B cell (primary cell): ENCODE measurements at regions not wholly inside any gene's neighbourhood (a gene's known extent, or its start where the extent isn't known, plus 50 kb on each side); places are given as distances from the start of the nearest gene placed in this dataset.

Source experiments
- ATAC-seq: fragments of 200-7000 bp; cut with Tn5 transposase; one replicate; pipeline ENCODE4 v1.10.0; 2021; ENCODE audit warnings: low read depth, mild to moderate bottlenecking, moderate number of reproducible peaks, moderate library complexity
- CTCF ChIA-PET: fragments of 350-600 bp; sonication (Branson Sonifier 250); formaldehyde crosslinking; loops from one replicate; lab custom pipeline; 2021; ENCODE audit warnings: antibody characterized with exemption, inconsistent platforms; lab: Charles Lee
- POLR2A ChIA-PET: fragments of 350-600 bp; sonication (Branson Sonifier 250); formaldehyde crosslinking; loops from one replicate; lab custom pipeline; 2021; ENCODE audit warnings: antibody characterized with exemption; lab: Charles Lee
- DNase-seq: peaks from one replicate; pipeline ENCODE4 v3.0.0; 2013
- H2AFZ ChIP-seq: 2 replicates; pipeline ENCODE4 v1.6.1; 2012; ENCODE audit warnings: mild to moderate bottlenecking, low read depth, low read length; ENCODE audit not compliant: insufficient read depth, poor library complexity, severe bottlenecking
- H3K27ac ChIP-seq, 2 donors: 1 replicate in 1 of 2; 2 replicates in 1 of 2; pipeline ENCODE4 v1.5.1; 2012 to 2013; ENCODE audit warnings: low read length in 2 of 2, mild to moderate bottlenecking in 2 of 2, moderate library complexity in 1 of 2
- H3K27me3 ChIP-seq, 4 experiments: fragments of 200-600 bp in 1 of 4; sonication (generic) in 1 of 4; replicated peaks in 1 of 4; 1 replicate in 2 of 4; 2 replicates in 2 of 4; pipeline versions ENCODE4 v1.6.1 to v1.7.0; 2013 to 2016; ENCODE audit warnings: low read length in 3 of 4, mild to moderate bottlenecking in 2 of 4, mixed read lengths in 1 of 4, moderate library complexity in 1 of 4; ENCODE audit not compliant: insufficient read depth in 4 of 4, control insufficient read depth in 3 of 4; ENCODE audit errors: control extremely low read depth in 1 of 4
- H3K36me3 ChIP-seq, 2 experiments: replicated peaks in 1 of 2; 1 replicate in 1 of 2; 2 replicates in 1 of 2; pipeline versions ENCODE4 v1.6.1 to v1.7.1; 2013; ENCODE audit warnings: low read length in 1 of 2; ENCODE audit not compliant: insufficient read depth in 2 of 2, control insufficient read depth in 1 of 2; ENCODE audit errors: control extremely low read depth in 1 of 2, extremely low read depth in 1 of 2
- H3K4me1 ChIP-seq, 2 donors: fragments of 200-600 bp in 1 of 2; sonication (generic) in 1 of 2; 1 replicate in 1 of 2; 2 replicates in 1 of 2; pipeline versions ENCODE4 v1.5.1 to v1.6.1; 2013 to 2017; ENCODE audit warnings: low read length in 2 of 2; ENCODE audit not compliant: control insufficient read depth in 2 of 2, insufficient read depth in 2 of 2
- H3K4me2 ChIP-seq: replicated peaks from 2 replicates; pipeline ENCODE3; 2012; ENCODE audit warnings: mild to moderate bottlenecking, low read depth, low read length; ENCODE audit not compliant: poor library complexity, severe bottlenecking
- H3K4me3 ChIP-seq, 5 experiments: fragments of 200-600 bp in 1 of 5; sonication (generic) in 1 of 5; 1 replicate in 3 of 5; 2 replicates in 2 of 5; pipeline versions ENCODE4 v1.5.1 to v1.7.0; 2011 to 2016; ENCODE audit warnings: low read length in 4 of 5, mild to moderate bottlenecking in 4 of 5, low read depth in 2 of 5, control low read depth in 1 of 5, moderate library complexity in 1 of 5; ENCODE audit not compliant: insufficient read depth in 1 of 5; ENCODE audit errors: control extremely low read depth in 1 of 5, extremely low read depth in 1 of 5
- H3K79me2 ChIP-seq: fragments of 200-600 bp; sonication (generic); one replicate; pipeline ENCODE4 v1.6.0; 2016; ENCODE audit warnings: low read length; ENCODE audit not compliant: control insufficient read depth, insufficient read depth
- H3K9ac ChIP-seq: fragments of 200-600 bp; sonication (generic); 2 replicates; pipeline ENCODE4 v1.6.1; 2017; ENCODE audit warnings: mild to moderate bottlenecking, low read length, moderate library complexity
- H3K9me3 ChIP-seq, 3 donors: one replicate each; pipeline versions ENCODE4 v1.6.1 to v1.7.1; 2013; ENCODE audit warnings: low read length in 2 of 3; ENCODE audit not compliant: control insufficient read depth in 2 of 3, insufficient read depth in 1 of 3; ENCODE audit errors: control extremely low read depth in 1 of 3
- H4K20me1 ChIP-seq: 2 replicates; pipeline ENCODE4 v1.6.0; 2012; ENCODE audit warnings: mild to moderate bottlenecking, low read length; ENCODE audit not compliant: insufficient read depth, control insufficient read depth, poor library complexity, severe bottlenecking
- H3K27ac Mint-ChIP-seq: one replicate; pipeline ENCODE4 v1.8.0; 2021; ENCODE audit warnings: mixed read lengths
- H3K27me3 Mint-ChIP-seq: one replicate; pipeline ENCODE4 v1.8.0; 2021; ENCODE audit warnings: mixed read lengths
- H3K4me1 Mint-ChIP-seq: one replicate; pipeline ENCODE4 v1.8.0; 2021; ENCODE audit warnings: mixed read lengths
- H3K4me3 Mint-ChIP-seq: one replicate; pipeline ENCODE4 v1.8.0; 2021; ENCODE audit warnings: mixed read lengths
- H3K9me3 Mint-ChIP-seq: one replicate; pipeline ENCODE4 v1.8.0; 2022; ENCODE audit warnings: mixed read lengths; ENCODE audit not compliant: insufficient read depth
- EZH2 ChIP-seq: IDR thresholded peaks from 2 replicates; pipeline ENCODE4 v1.6.1; 2012; ENCODE audit warnings: borderline replicate concordance, low read depth, mild to moderate bottlenecking, moderate library complexity, low read length; ENCODE audit not compliant: insufficient read depth, poor library complexity, severe bottlenecking
- WGBS: methylation state at CpG from one replicate; pipeline ENCODE4 v1.1.5; 2013; ENCODE audit warnings: missing lambda C conversion rate; ENCODE audit not compliant: insufficient coverage; 5-methylcytosine and 5-hydroxymethylcytosine counted together
- intact Hi-C: fragments of 100-400 bp; cut with micrococcal nuclease; formaldehyde crosslinking; loops from one replicate; pipeline ENCODE4 v1.10.0; 2022
- TF ChIP-seq, protein P1 (sequence below): fragments of 200-600 bp; IDR thresholded peaks from one replicate; pipeline ENCODE4 v1.8.0; 2022; ENCODE audit warnings: antibody characterized with exemption, mild to moderate bottlenecking

DNA sequence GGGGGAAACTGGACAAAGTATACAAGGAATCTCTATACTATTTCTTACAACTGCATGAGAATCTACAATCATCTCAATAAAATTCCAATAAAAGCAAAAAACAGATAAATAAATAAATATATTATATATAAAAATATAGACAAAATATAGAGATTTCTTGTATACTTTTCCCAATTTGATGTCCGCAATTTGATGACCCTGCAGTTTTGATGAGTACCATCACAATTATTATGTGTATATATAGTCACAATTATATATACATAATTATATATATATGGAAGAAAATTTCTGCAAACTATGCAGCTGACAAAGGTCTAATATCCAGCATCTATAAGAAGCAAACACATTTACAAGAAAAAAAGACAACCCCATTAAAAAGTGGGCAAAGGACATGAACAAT, 169.2 kb upstream of the ATXN1 start:
- Histone ChIP-seq H3K4me1 (no peaks in the 10 kb centered on the region), H3K9me3 (no peaks in the 10 kb centered on the region), H3K9ac (no peak overlapping the region), H3K27ac (no peak overlapping the region), H3K36me3 (no peaks in the 10 kb centered on the region), H3K79me2 (no peaks in the 10 kb centered on the region), H2AFZ (no peak overlapping the region), H3K4me2 (no peak overlapping the region), H4K20me1 (no peaks in the 10 kb centered on the region), H3K4me3 (no peak overlapping the region), H3K27me3 (no peaks in the 10 kb centered on the region)
- no peak for DNase-seq
- POLR2A ChIA-PET: no interaction called here
- peaks cover 8% of the 10 kb centered on the region for H3K9me3 Mint-ChIP-seq
- no peak for TF ChIP-seq EZH2
- TF ChIP-seq, protein P1, sequence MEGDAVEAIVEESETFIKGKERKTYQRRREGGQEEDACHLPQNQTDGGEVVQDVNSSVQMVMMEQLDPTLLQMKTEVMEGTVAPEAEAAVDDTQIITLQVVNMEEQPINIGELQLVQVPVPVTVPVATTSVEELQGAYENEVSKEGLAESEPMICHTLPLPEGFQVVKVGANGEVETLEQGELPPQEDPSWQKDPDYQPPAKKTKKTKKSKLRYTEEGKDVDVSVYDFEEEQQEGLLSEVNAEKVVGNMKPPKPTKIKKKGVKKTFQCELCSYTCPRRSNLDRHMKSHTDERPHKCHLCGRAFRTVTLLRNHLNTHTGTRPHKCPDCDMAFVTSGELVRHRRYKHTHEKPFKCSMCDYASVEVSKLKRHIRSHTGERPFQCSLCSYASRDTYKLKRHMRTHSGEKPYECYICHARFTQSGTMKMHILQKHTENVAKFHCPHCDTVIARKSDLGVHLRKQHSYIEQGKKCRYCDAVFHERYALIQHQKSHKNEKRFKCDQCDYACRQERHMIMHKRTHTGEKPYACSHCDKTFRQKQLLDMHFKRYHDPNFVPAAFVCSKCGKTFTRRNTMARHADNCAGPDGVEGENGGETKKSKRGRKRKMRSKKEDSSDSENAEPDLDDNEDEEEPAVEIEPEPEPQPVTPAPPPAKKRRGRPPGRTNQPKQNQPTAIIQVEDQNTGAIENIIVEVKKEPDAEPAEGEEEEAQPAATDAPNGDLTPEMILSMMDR: no peak
- ATAC-seq: no peak
- CTCF ChIA-PET: interaction anchor here (0.7 kb wide), 1 partner anchor 38 kb away, joined by 3 read pairs; no protein-coding TSS in a partner anchor
- H3K27ac Mint-ChIP-seq: no peak overlapping the region
- H3K4me3 Mint-ChIP-seq: no peak overlapping the region
- intact Hi-C loops: no loop called here
- no CpG with 5 or more reads among the region's 1 CpG for WGBS
- peaks cover 13% of the 10 kb centered on the region for H3K27me3 Mint-ChIP-seq
- no peaks in the 10 kb centered on the region for H3K4me1 Mint-ChIP-seq

DNA sequence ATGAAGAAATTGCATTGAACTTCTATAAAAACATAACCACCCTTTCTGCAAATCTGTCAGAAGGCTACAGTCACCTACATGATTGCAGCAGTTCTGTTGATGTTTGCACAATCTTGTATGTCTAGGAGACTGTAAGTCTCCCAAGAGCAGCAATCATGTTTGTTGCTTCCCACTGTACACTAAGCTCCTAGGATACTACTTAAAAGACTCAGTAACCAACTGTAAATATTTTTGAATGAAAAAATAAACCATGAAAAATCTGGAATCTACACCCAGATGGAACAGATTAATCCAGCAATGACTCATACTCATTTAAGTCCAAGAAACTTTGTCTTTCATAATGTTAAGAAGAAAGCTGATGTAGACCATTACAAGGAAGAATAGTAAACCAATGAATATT, 168.5 kb upstream of the ATXN1 start:
- H3K4me2 ChIP-seq: no peak overlapping the region
- H3K27ac Mint-ChIP-seq: no peak overlapping the region
- H3K27me3 ChIP-seq: no peaks in the 10 kb centered on the region
- no peaks in the 10 kb centered on the region for H3K36me3 ChIP-seq
- H3K4me1 ChIP-seq: no peaks in the 10 kb centered on the region
- DNase-seq (no peak), ATAC-seq (no peak)
- no peaks in the 10 kb centered on the region for H4K20me1 ChIP-seq
- ChIA-PET POLR2A (no interaction called here), CTCF (no interaction called here)
- H3K27ac ChIP-seq: no peak overlapping the region
- H3K9me3 ChIP-seq: no peaks in the 10 kb centered on the region
- H3K9ac ChIP-seq: no peak overlapping the region
- H3K79me2 ChIP-seq: no peaks in the 10 kb centered on the region
- no peak overlapping the region for H2AFZ ChIP-seq
- peaks cover 8% of the 10 kb centered on the region for H3K9me3 Mint-ChIP-seq
- no peak overlapping the region for H3K4me3 ChIP-seq
- no peak for TF ChIP-seq EZH2
- TF ChIP-seq, protein P1: no peak
- H3K4me3 Mint-ChIP-seq: no peak overlapping the region
- no peaks in the 10 kb centered on the region for H3K4me1 Mint-ChIP-seq
- intact Hi-C loops: no loop called here
- peaks cover 13% of the 10 kb centered on the region for H3K27me3 Mint-ChIP-seq
